A549 (cell line): ENCODE measurements at regions not wholly inside any gene's neighbourhood (a gene's known extent, or its start where the extent isn't known, plus 50 kb on each side); places are given as distances from the start of the nearest gene placed in this dataset.

Experiments used
- ATAC-seq, 2 experiments: fragments of 200-7000 bp in 1 of 2; fragments of >200 bp in 1 of 2; cut with Nextera tagmentation in 1 of 2; cut with Tn5 transposase in 1 of 2; 3 replicates each; pipeline versions ENCODE4 v1.8.0 to v1.9.1; 2018 to 2020; ENCODE audit warnings: mild to moderate bottlenecking in 1 of 2, moderate library complexity in 1 of 2
- CTCF ChIA-PET: fragments of 300-600 bp; sonication (Branson Sonifier 250); formaldehyde crosslinking; extraction: SDS; loops from one replicate; lab custom pipeline; 2021; ENCODE audit warnings: antibody characterized with exemption, inconsistent platforms; lab: Yijun Ruan, JAX
- POLR2A ChIA-PET: fragments of 350-600 bp; formaldehyde crosslinking; extraction: SDS; loops from one replicate; lab custom pipeline; 2021; ENCODE audit warnings: antibody characterized with exemption, inconsistent platforms; lab: Yijun Ruan, JAX
- DNase-seq, 2 experiments: peaks; one replicate each; pipeline versions ENCODE4 v3.0.0 to v3.0.0-alpha.2; 2011 to 2016; ENCODE audit warnings: low read depth in 1 of 2, low spot score in 1 of 2
- FAIRE-seq: peaks from 2 replicates; lab custom pipeline; 2011; peaks lifted over from hg19 to GRCh38; lab: Jason Lieb, UNC
- H3K27ac ChIP-seq, 2 experiments: fragments of >200 bp; sonication (Bioruptor Twin); formaldehyde crosslinking; 3 replicates each; pipeline ENCODE4 v1.5.1; 2016 to 2017
- H3K4me1 ChIP-seq: fragments of >200 bp; sonication (Bioruptor Twin); formaldehyde crosslinking; 3 replicates; pipeline ENCODE4 v1.6.1; 2016
- H3K4me2 ChIP-seq: fragments of >200 bp; sonication (Bioruptor Twin); formaldehyde crosslinking; 3 replicates; pipeline ENCODE4 v1.6.1; 2016
- H3K4me3 ChIP-seq: fragments of >200 bp; sonication (Bioruptor Twin); formaldehyde crosslinking; 3 replicates; pipeline ENCODE4 v1.5.1; 2016
- H3K9me3 ChIP-seq: fragments of >200 bp; sonication (Bioruptor Twin); formaldehyde crosslinking; 3 replicates; pipeline ENCODE4 v1.6.1; 2016
- CHD4 ChIP-seq: fragments of 200-600 bp; sonication (generic); IDR thresholded peaks from 2 replicates; pipeline ENCODE4 v1.6.1; 2016; ENCODE audit warnings: antibody characterized with exemption, mild to moderate bottlenecking, borderline replicate concordance
- EHF ChIP-seq: fragments of 250-450 bp; sonication (Bioruptor Pico); IDR thresholded peaks from 2 replicates; pipeline ENCODE4 v1.5.0; 2020; ENCODE audit warnings: mild to moderate bottlenecking
- EHMT2 ChIP-seq: fragments of 200-600 bp; sonication (generic); IDR thresholded peaks from 2 replicates; pipeline ENCODE4 v1.6.1; 2016; ENCODE audit warnings: antibody characterized with exemption, low read depth, mild to moderate bottlenecking, moderate library complexity
- EP300 ChIP-seq, 2 experiments: fragments of >200 bp; sonication (Bioruptor Twin); formaldehyde crosslinking; IDR thresholded peaks; 2 replicates in 1 of 2; 3 replicates in 1 of 2; pipeline ENCODE4 v1.6.1; 2016 to 2017
- FOSB ChIP-seq: fragments of 250-450 bp; sonication (Bioruptor Pico); IDR thresholded peaks from 2 replicates; pipeline ENCODE4 v1.5.0; 2020; ENCODE audit warnings: mild to moderate bottlenecking, moderate library complexity
- FOXS1 ChIP-seq: fragments of 250-450 bp; sonication (Bioruptor Pico); IDR thresholded peaks from 2 replicates; pipeline ENCODE4 v1.5.0; 2020; ENCODE audit warnings: mild to moderate bottlenecking, moderate library complexity
- HOXB13 ChIP-seq: fragments of 250-450 bp; sonication (Bioruptor Pico); IDR thresholded peaks from 2 replicates; pipeline ENCODE4 v1.5.0; 2020; ENCODE audit warnings: low read depth, mild to moderate bottlenecking, moderate library complexity
- HOXB5 ChIP-seq: fragments of 250-450 bp; sonication (Bioruptor Pico); IDR thresholded peaks from 2 replicates; pipeline ENCODE4 v1.5.0; 2020; ENCODE audit warnings: mild to moderate bottlenecking, moderate library complexity
- JUN ChIP-seq, 2 experiments: fragments of >200 bp; sonication (Bioruptor Twin); formaldehyde crosslinking; IDR thresholded peaks; 2 replicates in 1 of 2; 3 replicates in 1 of 2; pipeline ENCODE4 v1.6.1; 2016 to 2017
- KDM1A ChIP-seq: fragments of 200-600 bp; sonication (generic); IDR thresholded peaks from 2 replicates; pipeline ENCODE4 v1.6.1; 2016; ENCODE audit warnings: low read depth, mild to moderate bottlenecking
- MAFK ChIP-seq: fragments of 450-650 bp; IDR thresholded peaks from 2 replicates; pipeline ENCODE4 v1.6.1; 2014; ENCODE audit not compliant: partially characterized antibody
- MAZ ChIP-seq: fragments of 150-350 bp; IDR thresholded peaks from 2 replicates; pipeline ENCODE4 v1.6.1; 2014; ENCODE audit warnings: antibody characterized with exemption, low read depth, low read length, borderline replicate concordance
- PHF8 ChIP-seq: fragments of 200-600 bp; sonication (generic); IDR thresholded peaks from 2 replicates; pipeline ENCODE4 v1.6.1; 2016; ENCODE audit warnings: low read depth, mild to moderate bottlenecking, antibody characterized with exemption, moderate library complexity, borderline replicate concordance
- POLR2AphosphoS2 ChIP-seq: conservative IDR thresholded peaks from 2 replicates; pipeline ENCODE4 v1.6.1; 2012; ENCODE audit warnings: low read length, improper control_type of control experiment, inconsistent platforms
- RCOR1 ChIP-seq: fragments of 150-350 bp; IDR thresholded peaks from 2 replicates; pipeline ENCODE4 v1.6.1; 2014; ENCODE audit warnings: antibody characterized with exemption, low read length, low read depth
- RFX5 ChIP-seq: fragments of 450-650 bp; IDR thresholded peaks from 2 replicates; pipeline ENCODE4 v1.7.1; 2014; ENCODE audit warnings: antibody characterized with exemption, mild to moderate bottlenecking, moderate library complexity
- RNF2 ChIP-seq: fragments of 200-600 bp; sonication (generic); IDR thresholded peaks from 2 replicates; pipeline ENCODE4 v1.6.1; 2016; ENCODE audit warnings: low read depth, mild to moderate bottlenecking, antibody characterized with exemption, moderate library complexity, borderline replicate concordance
- SMC3 ChIP-seq: fragments of >200 bp; sonication (Bioruptor Twin); formaldehyde crosslinking; IDR thresholded peaks from 3 replicates; pipeline ENCODE4 v1.6.1; 2018; ENCODE audit warnings: inconsistent platforms
- SREBF2 ChIP-seq: fragments of 450-650 bp; IDR thresholded peaks from 2 replicates; pipeline ENCODE4 v1.6.1; 2014; ENCODE audit warnings: mild to moderate bottlenecking, moderate library complexity
- TFCP2L1 ChIP-seq: fragments of 250-450 bp; sonication (Bioruptor Pico); IDR thresholded peaks from 2 replicates; pipeline ENCODE4 v1.5.0; 2021; ENCODE audit warnings: mild to moderate bottlenecking
- TP53 ChIP-seq: fragments of 250-450 bp; sonication (Bioruptor Pico); IDR thresholded peaks from 2 replicates; pipeline ENCODE4 v1.5.0; 2021; ENCODE audit warnings: mild to moderate bottlenecking, moderate library complexity
- USF2 ChIP-seq: fragments of 450-650 bp; IDR thresholded peaks from 2 replicates; pipeline ENCODE4 v1.6.1; 2014; ENCODE audit warnings: antibody characterized with exemption
- ZC3H11A ChIP-seq: fragments of 450-650 bp; IDR thresholded peaks from 2 replicates; pipeline ENCODE4 v1.6.1; 2014; ENCODE audit warnings: antibody characterized with exemption, mild to moderate bottlenecking
- ZNF302 ChIP-seq: fragments of 250-450 bp; sonication (Bioruptor Pico); IDR thresholded peaks from 2 replicates; pipeline ENCODE4 v1.9.0; 2021; ENCODE audit warnings: inconsistent platforms, mild to moderate bottlenecking, moderate library complexity
- WGBS: methylation state at CpG from one replicate; pipeline ENCODE4 v1.1.6; 2017; ENCODE audit errors: missing lambda C conversion rate; 5-methylcytosine and 5-hydroxymethylcytosine counted together
- TF ChIP-seq, protein P1 (sequence below): fragments of >200 bp; sonication (Bioruptor Twin); formaldehyde crosslinking; IDR thresholded peaks from 2 replicates; pipeline ENCODE4 v1.6.1; 2016
- TF ChIP-seq, protein P2 (sequence below): IDR thresholded peaks from 2 replicates; pipeline ENCODE4 v1.6.1; 2012; ENCODE audit warnings: low read depth, borderline replicate concordance
- TF ChIP-seq, protein P3 (sequence below): fragments of >200 bp; sonication (Bioruptor Twin); formaldehyde crosslinking; IDR thresholded peaks from 3 replicates; pipeline ENCODE4 v1.5.1; 2016
- TF ChIP-seq, protein P4 (sequence below): IDR thresholded peaks from 2 replicates; pipeline ENCODE4 v1.6.1; 2012

- POLR2A ChIA-PET: no interaction called here
- TF ChIP-seq JUN (IDR thresholded peaks at IDR 0.05) (no peak), EP300 (IDR thresholded peaks at IDR 0.05) (no peak), EHF (CRISPR knock-in tag) (no peak), HOXB5 (CRISPR knock-in tag) (no peak), MAFK (no peak), RFX5 (no peak), TP53 (CRISPR knock-in tag) (no peak), USF2 (no peak), TFCP2L1 (CRISPR knock-in tag) (no peak), HOXB13 (CRISPR knock-in tag) (no peak)
- TF ChIP-seq, protein P1, sequence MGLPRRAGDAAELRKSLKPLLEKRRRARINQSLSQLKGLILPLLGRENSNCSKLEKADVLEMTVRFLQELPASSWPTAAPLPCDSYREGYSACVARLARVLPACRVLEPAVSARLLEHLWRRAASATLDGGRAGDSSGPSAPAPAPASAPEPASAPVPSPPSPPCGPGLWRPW: no peak
- TF ChIP-seq, protein P2, sequence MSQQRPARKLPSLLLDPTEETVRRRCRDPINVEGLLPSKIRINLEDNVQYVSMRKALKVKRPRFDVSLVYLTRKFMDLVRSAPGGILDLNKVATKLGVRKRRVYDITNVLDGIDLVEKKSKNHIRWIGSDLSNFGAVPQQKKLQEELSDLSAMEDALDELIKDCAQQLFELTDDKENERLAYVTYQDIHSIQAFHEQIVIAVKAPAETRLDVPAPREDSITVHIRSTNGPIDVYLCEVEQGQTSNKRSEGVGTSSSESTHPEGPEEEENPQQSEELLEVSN: no peak
- TF ChIP-seq, all 56 proteins: peak for 0
- H3K27ac ChIP-seq: no peak overlapping the region
- no peak for ATAC-seq
- DNase-seq: no peak
- CTCF ChIA-PET: interaction anchor here (0.8 kb wide), 1 partner anchor 174 kb away, joined by 3 read pairs; no protein-coding TSS in a partner anchor
- H3K9me3 ChIP-seq: no peaks in the 10 kb centered on the region
- no peak overlapping the region for H3K4me3 ChIP-seq
- WGBS: 9% methylated on average over 3 of the region's 3 CpGs
- H3K4me2 ChIP-seq: no peak overlapping the region
- H3K4me1 ChIP-seq: no peaks in the 10 kb centered on the region
- no peak for FAIRE-seq
Measured at GRCh38 chr12:64950711-64951298, 126.4 kb downstream of the TBC1D30 start.

- POLR2A ChIA-PET: no interaction called here
- Histone ChIP-seq H3K4me2 (no peak overlapping the region), H3K4me1 (no peaks in the 10 kb centered on the region), H3K4me3 (no peak overlapping the region), H3K9me3 (no peaks in the 10 kb centered on the region), H3K27ac (no peak overlapping the region)
- TF ChIP-seq ZC3H11A (no peak), FOXS1 (CRISPR knock-in tag) (no peak), MAZ (no peak), SREBF2 (no peak), RCOR1 (no peak), KDM1A (no peak), RNF2 (no peak), POLR2AphosphoS2 (no peak), RFX5 (no peak), SMC3 (no peak), PHF8 (no peak), FOSB (CRISPR knock-in tag) (no peak), EHMT2 (no peak), ZNF302 (CRISPR knock-in tag) (no peak), CHD4 (no peak)
- TF ChIP-seq, protein P3, sequence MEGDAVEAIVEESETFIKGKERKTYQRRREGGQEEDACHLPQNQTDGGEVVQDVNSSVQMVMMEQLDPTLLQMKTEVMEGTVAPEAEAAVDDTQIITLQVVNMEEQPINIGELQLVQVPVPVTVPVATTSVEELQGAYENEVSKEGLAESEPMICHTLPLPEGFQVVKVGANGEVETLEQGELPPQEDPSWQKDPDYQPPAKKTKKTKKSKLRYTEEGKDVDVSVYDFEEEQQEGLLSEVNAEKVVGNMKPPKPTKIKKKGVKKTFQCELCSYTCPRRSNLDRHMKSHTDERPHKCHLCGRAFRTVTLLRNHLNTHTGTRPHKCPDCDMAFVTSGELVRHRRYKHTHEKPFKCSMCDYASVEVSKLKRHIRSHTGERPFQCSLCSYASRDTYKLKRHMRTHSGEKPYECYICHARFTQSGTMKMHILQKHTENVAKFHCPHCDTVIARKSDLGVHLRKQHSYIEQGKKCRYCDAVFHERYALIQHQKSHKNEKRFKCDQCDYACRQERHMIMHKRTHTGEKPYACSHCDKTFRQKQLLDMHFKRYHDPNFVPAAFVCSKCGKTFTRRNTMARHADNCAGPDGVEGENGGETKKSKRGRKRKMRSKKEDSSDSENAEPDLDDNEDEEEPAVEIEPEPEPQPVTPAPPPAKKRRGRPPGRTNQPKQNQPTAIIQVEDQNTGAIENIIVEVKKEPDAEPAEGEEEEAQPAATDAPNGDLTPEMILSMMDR: no peak
- TF ChIP-seq, protein P4, sequence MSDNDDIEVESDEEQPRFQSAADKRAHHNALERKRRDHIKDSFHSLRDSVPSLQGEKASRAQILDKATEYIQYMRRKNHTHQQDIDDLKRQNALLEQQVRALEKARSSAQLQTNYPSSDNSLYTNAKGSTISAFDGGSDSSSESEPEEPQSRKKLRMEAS: no peak
- CTCF ChIA-PET: no interaction called here
- no peak for FAIRE-seq
- WGBS: 0% methylated on average over 1 of the region's 1 CpG
- ATAC-seq: no peak
- DNase-seq: no peak
Measured at GRCh38 chr12:64951944-64952343, 127.5 kb downstream of the TBC1D30 start.
